Lung (tissue), 11 donors: ENCODE measurements at regions not wholly inside any gene's neighbourhood (a gene's known extent, or its start where the extent isn't known, plus 50 kb on each side); places are given as distances from the start of the nearest gene placed in this dataset.
A peak's percentile ranks its signal among the peaks of the same experiment; 100 is the strongest.

Experiments used
- ATAC-seq: fragments of 200-7000 bp; cut with Tn5 transposase; one replicate; pipeline ENCODE4 v1.9.1; 2020; ENCODE audit warnings: moderate number of reproducible peaks; ENCODE audit not compliant: insufficient read depth, low FRiP score
- DNase-seq, 3 donors: peaks; one replicate each; pipeline ENCODE4 v3.0.0-alpha.2; 2013 to 2017
- H3K27ac ChIP-seq, 2 donors: one replicate each; pipeline ENCODE4 v1.5.1; 2013; ENCODE audit warnings: mild to moderate bottlenecking in 2 of 2, moderate library complexity in 2 of 2, control low read depth in 1 of 2, inconsistent platforms in 1 of 2, low read depth in 1 of 2, low read length in 1 of 2
- H3K27me3 ChIP-seq, 3 donors: one replicate each; pipeline ENCODE4 v1.5.1; 2013; ENCODE audit warnings: low read length in 2 of 3; ENCODE audit not compliant: control insufficient read depth in 3 of 3, insufficient read depth in 3 of 3
- H3K36me3 ChIP-seq, 4 donors: one replicate each; pipeline ENCODE4 v1.5.1; 2013; ENCODE audit warnings: low read length in 4 of 4, mild to moderate bottlenecking in 1 of 4, moderate library complexity in 1 of 4; ENCODE audit not compliant: control insufficient read depth in 4 of 4, insufficient read depth in 4 of 4
- H3K4me1 ChIP-seq, 5 donors: one replicate each; pipeline ENCODE4 v1.5.1; 2013; ENCODE audit warnings: low read length in 5 of 5, mild to moderate bottlenecking in 2 of 5, moderate library complexity in 1 of 5; ENCODE audit not compliant: control insufficient read depth in 5 of 5, insufficient read depth in 5 of 5
- H3K4me3 ChIP-seq: one replicate; pipeline ENCODE4 v1.5.1; 2013; ENCODE audit warnings: mild to moderate bottlenecking, control low read depth, moderate library complexity
- H3K9ac ChIP-seq, 2 donors: one replicate each; pipeline ENCODE4 v1.5.1; 2013; ENCODE audit warnings: low read length in 2 of 2, control low read depth in 1 of 2; ENCODE audit not compliant: insufficient read depth in 1 of 2
- H3K9me3 ChIP-seq, 4 donors: one replicate each; pipeline ENCODE4 v1.5.1; 2013; ENCODE audit warnings: low read length in 3 of 4, mild to moderate bottlenecking in 1 of 4, moderate library complexity in 1 of 4; ENCODE audit not compliant: control insufficient read depth in 4 of 4, insufficient read depth in 3 of 4
- CTCF ChIP-seq: IDR thresholded peaks from 2 replicates; pipeline ENCODE4 v1.5.1; 2012; ENCODE audit warnings: mild to moderate bottlenecking; ENCODE audit errors: control extremely low read depth, extremely low read depth
- WGBS, 2 donors: extraction: QIAGEN DNeasy Blood & Tissue Kit; methylation state at CpG; one replicate each; pipeline ENCODE4 v1.1.7; 2013; 5-methylcytosine and 5-hydroxymethylcytosine counted together
- donor health status: control.
- donor health status: control.
- donor health status: Bipolar disorder and iron deficiency.
- donor health status: healthy.
- donor health status: DM: yes; HTN: yes; CAD: no.

- WGBS, 2 donors = 42 to 70% methylated on average over 1 of the region's 1 CpG
- no peak overlapping the region for H3K27ac ChIP-seq
- no peak overlapping the region for H3K9ac ChIP-seq
- DNase-seq (peak in 1 of 3 donors; percentile 2), ATAC-seq (no peak)
- no peaks in the 10 kb centered on the region for H3K4me1 ChIP-seq
- no peaks in the 10 kb centered on the region for H3K27me3 ChIP-seq
- H3K4me3 ChIP-seq = no peak overlapping the region
- no peaks in the 10 kb centered on the region for H3K36me3 ChIP-seq
- TF ChIP-seq CTCF = no peak
- H3K9me3 ChIP-seq = peaks cover 0 to 5% (median 0%) of the 10 kb centered on the region in 4 donors
Measured at GRCh38 chr5:163661360-163661759, 155.9 kb downstream of the MAT2B start.

- no peaks in the 10 kb centered on the region for H3K9me3 ChIP-seq
- H3K9ac ChIP-seq = no peak overlapping the region
- no peaks in the 10 kb centered on the region for H3K4me1 ChIP-seq
- TF ChIP-seq CTCF = no peak
- H3K4me3 ChIP-seq = no peak overlapping the region
- DNase-seq = no peak
- H3K27me3 ChIP-seq = no peaks in the 10 kb centered on the region
- H3K36me3 ChIP-seq = no peaks in the 10 kb centered on the region
- ATAC-seq = no peak
- H3K27ac ChIP-seq = no peak overlapping the region
Measured at GRCh38 chr5:163670036-163670435, 164.6 kb downstream of the MAT2B start.

- DNase-seq (no peak), ATAC-seq (no peak)
- Histone ChIP-seq H3K9ac (no peak overlapping the region), H3K4me1 (no peaks in the 10 kb centered on the region), H3K9me3 (no peaks in the 10 kb centered on the region), H3K4me3 (no peak overlapping the region), H3K27ac (no peak overlapping the region), H3K27me3 (no peaks in the 10 kb centered on the region), H3K36me3 (no peaks in the 10 kb centered on the region)
- no peak for TF ChIP-seq CTCF
- 79 to 94% methylated on average over 2 of the region's 2 CpGs for WGBS, 2 donors
Measured at GRCh38 chr5:163677092-163677491, 171.7 kb downstream of the MAT2B start.

GRCh38 chr5:163682234-163682633 lies 176.8 kb downstream of the MAT2B start:
- Histone ChIP-seq H3K27me3 (no peaks in the 10 kb centered on the region), H3K4me1 (no peaks in the 10 kb centered on the region), H3K9me3 (no peaks in the 10 kb centered on the region), H3K4me3 (no peak overlapping the region), H3K9ac (no peak overlapping the region), H3K36me3 (no peaks in the 10 kb centered on the region), H3K27ac (no peak overlapping the region)
- ATAC-seq (no peak), DNase-seq (no peak)
- no peak for TF ChIP-seq CTCF
- 46 to 48% methylated on average over 1 of the region's 1 CpG for whole genome bisulfite sequencing, 2 donors
